ENCODE measurements at regions not wholly inside any gene's neighbourhood (a gene's known extent, or its start where the extent isn't known, plus 50 kb on each side); places are given as distances from the start of the nearest gene placed in this dataset.
"Not testable (repeated sequence)": the region's sequence is repeated elsewhere in the genome, so short reads cannot be mapped to it uniquely, and the experiment has no call there.

GRCh38 chr10:33652870-33653269 lies 318.4 kb upstream of the NRP1 start (continued):
- no peak for TF ChIP-seq TBP (IDR thresholded peaks at IDR 0.05; ENCODE audit: low read depth, low read length)

- H2BK12ac ChIP-seq (ENCODE audit: low read depth, low read length); H2BK120ac ChIP-seq (replicated peaks; ENCODE audit: low read depth, low read length); H3K4me1 ChIP-seq (replicated peaks in 1 of 4; ENCODE audit: control insufficient read depth in 3 of 4, insufficient read depth in 4 of 4, low read length in 3 of 4); H4K91ac ChIP-seq (replicated peaks; ENCODE audit: insufficient read length, low read length); DNase-seq (ENCODE audit: low read depth in 1 of 2, low spot score in 2 of 2); H3K4ac ChIP-seq (replicated peaks; ENCODE audit: insufficient read length, low read depth, low read length); H3K4me2 ChIP-seq (ENCODE audit: insufficient read depth in 1 of 2, low read depth in 2 of 2, low read length in 2 of 2); CTCF ChIA-PET (ENCODE audit: partially characterized antibody); H2BK20ac ChIP-seq (ENCODE audit: low read length); H3K27ac ChIP-seq (ENCODE audit: low read depth, low read length); H4K5ac ChIP-seq (ENCODE audit: insufficient read length, low read depth, low read length); H3K4me3 ChIP-seq (ENCODE audit: extremely low read depth in 1 of 4, insufficient read depth in 2 of 4, low read depth in 3 of 4, low read length in 4 of 4); H2BK15ac ChIP-seq (ENCODE audit: low read length); H3K79me1 ChIP-seq (ENCODE audit: low read depth, low read length); FAIRE-seq; H3K36me3 ChIP-seq (ENCODE audit: control insufficient read depth in 2 of 4, insufficient read depth in 4 of 4, low read length in 3 of 4); H2AK5ac ChIP-seq (ENCODE audit: low read depth, low read length); H4K8ac ChIP-seq (ENCODE audit: extremely low read depth, insufficient read depth, low read length); POLR2A ChIA-PET (ENCODE audit: partially characterized antibody); H3K79me2 ChIP-seq (ENCODE audit: control insufficient read depth in 1 of 2, insufficient read depth in 2 of 2, low read length in 2 of 2); H3K9ac ChIP-seq (replicated peaks in 1 of 4; ENCODE audit: extremely low read depth in 1 of 4, low read depth in 3 of 4, low read length in 3 of 4); H3K9me3 ChIP-seq (ENCODE audit: insufficient read depth in 2 of 2, low read depth in 1 of 2, low read length in 1 of 2); H3K23ac ChIP-seq (ENCODE audit: insufficient read length); H3K27me3 ChIP-seq (replicated peaks in 1 of 4; ENCODE audit: control insufficient read depth in 3 of 4, extremely low read depth in 1 of 4, insufficient read depth in 3 of 4, low read length in 3 of 4); H3K14ac ChIP-seq (ENCODE audit: insufficient read length); H2AFZ ChIP-seq (ENCODE audit: low read length); H4K20me1 ChIP-seq (replicated peaks in 1 of 2; ENCODE audit: control insufficient read depth in 1 of 2, insufficient read depth in 2 of 2, low read length in 2 of 2); H3K56ac ChIP-seq (replicated peaks; ENCODE audit: insufficient read length, low read depth, low read length); H3K23me2 ChIP-seq (ENCODE audit: low read depth, low read length); H3K18ac ChIP-seq (ENCODE audit: extremely low read depth, low read length); H2BK5ac ChIP-seq (ENCODE audit: low read depth, low read length): not testable (repeated sequence)
- WGBS, 2 experiments (ENCODE audit: extremely low coverage in 1 of 2, insufficient coverage in 1 of 2, insufficient read length in 1 of 2, insufficient replicate concordance in 2 of 2, low coverage in 1 of 2, low lambda C conversion rate in 2 of 2, missing lambda C conversion rate in 1 of 2), result 92% methylated on average over 2 of the region's 2 CpGs; no CpG with 5 or more reads in 1 of the 2 experiments
These were observed 315.7 kb upstream of the NRP1 start for GRCh38 chr10:33650131-33650530.

Data from H1 (cell line).